Retinal pigment epithelial cell (primary cell): ENCODE measurements at regions not wholly inside any gene's neighbourhood (a gene's known extent, or its start where the extent isn't known, plus 50 kb on each side); places are given as distances from the start of the nearest gene placed in this dataset.

Source experiments
- DNase-seq: peaks from one replicate; pipeline ENCODE4 v3.0.0-alpha.2; 2010; ENCODE audit warnings: low read depth
- H3K4me3 ChIP-seq: 2 replicates; pipeline ENCODE4 v1.5.1; 2011; ENCODE audit warnings: mild to moderate bottlenecking, low read length, control low read depth, moderate library complexity
- CTCF ChIP-seq: conservative IDR thresholded peaks from 2 replicates; pipeline ENCODE4 v1.5.1; 2011; ENCODE audit warnings: low read depth, low read length, control low read depth, inconsistent platforms

DNA sequence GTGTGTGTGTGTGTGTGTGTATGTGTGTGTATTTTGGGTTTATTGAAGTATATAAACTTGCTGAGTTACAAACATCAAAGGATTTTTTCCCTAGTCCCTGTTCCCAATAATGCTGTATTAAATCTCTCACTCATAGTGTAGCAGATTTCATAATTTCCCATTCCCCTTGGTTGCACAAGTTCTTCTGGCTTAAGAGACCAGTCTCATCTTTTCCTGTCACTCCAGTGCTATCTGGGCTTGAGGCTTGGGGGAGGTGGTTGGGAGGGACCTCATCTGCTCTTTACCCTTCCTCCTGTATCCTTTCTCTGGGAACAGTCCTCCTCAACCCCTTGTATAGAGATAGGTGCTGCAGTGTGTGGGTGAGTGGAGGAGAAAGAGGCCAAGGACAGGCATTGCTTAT, 285.4 kb upstream of the BOD1L1 start:
- no peak overlapping the region for H3K4me3 ChIP-seq
- DNase-seq: no peak
- no peak for TF ChIP-seq CTCF

DNA sequence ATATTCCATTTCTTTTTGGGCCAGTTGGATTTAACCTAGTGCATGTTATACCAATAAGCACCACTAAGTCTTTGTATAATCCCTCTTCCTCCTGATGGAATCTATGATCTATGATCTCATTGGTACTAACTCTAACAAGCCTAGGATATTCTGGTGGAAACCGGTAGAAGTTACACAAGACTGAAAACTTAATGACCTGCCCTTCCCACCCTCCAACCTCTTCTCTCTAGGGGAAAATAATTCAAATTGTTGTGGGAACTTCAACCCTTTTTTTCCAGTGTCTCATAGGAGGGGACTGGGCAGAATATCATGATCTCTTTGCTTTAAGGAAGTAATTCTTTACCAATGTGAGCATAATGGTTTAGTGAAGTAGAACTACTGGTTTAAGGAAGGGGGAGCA, 289.5 kb upstream of the BOD1L1 start:
- H3K4me3 ChIP-seq: no peak overlapping the region
- TF ChIP-seq CTCF: no peak
- DNase-seq: no peak

- no peak overlapping the region for H3K4me3 ChIP-seq
- DNase-seq: no peak
- no peak for TF ChIP-seq CTCF
Observed at GRCh38 chr4:13918110-13918509, 290.6 kb upstream of the BOD1L1 start.

- DNase-seq: no peak
- no peak for TF ChIP-seq CTCF
- no peak overlapping the region for H3K4me3 ChIP-seq
Observed at GRCh38 chr4:13918991-13919441, 291.5 kb upstream of the BOD1L1 start.

- DNase-seq: no peak
- TF ChIP-seq CTCF: no peak
- no peak overlapping the region for H3K4me3 ChIP-seq
Observed at GRCh38 chr4:13920111-13920875, 292.8 kb upstream of the BOD1L1 start.

DNA sequence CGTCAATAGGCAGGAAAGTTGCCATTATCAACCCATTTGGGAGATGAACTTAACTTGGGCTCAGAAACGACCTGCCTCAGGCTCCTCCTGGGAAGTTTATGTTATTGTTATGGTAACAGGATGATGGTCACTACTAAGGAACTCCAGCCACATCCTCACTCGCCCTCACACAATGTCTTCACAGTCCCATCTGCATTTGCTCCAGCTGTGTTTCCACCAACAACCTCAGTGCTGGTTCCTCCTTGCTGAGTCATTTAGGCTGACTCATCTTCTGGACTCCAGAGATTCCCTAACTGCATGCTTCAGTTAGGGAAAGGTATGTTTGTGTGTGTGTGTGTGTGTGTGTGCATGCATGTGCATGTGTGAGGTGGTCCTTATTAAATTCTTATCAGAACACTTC, 293.4 kb upstream of the BOD1L1 start:
- H3K4me3 ChIP-seq: no peak overlapping the region
- peak; percentile 67 for DNase-seq
- no peak for TF ChIP-seq CTCF

GRCh38 chr4:13921805-13922204, 294.3 kb upstream of the BOD1L1 start:
- DNase-seq: no peak

More at GRCh38 chr4:13921805-13922204, 294.3 kb upstream of the BOD1L1 start:
- TF ChIP-seq CTCF: no peak
- no peak overlapping the region for H3K4me3 ChIP-seq
